ENCODE measurements at regions not wholly inside any gene's neighbourhood (a gene's known extent, or its start where the extent isn't known, plus 50 kb on each side); places are given as distances from the start of the nearest gene placed in this dataset.

DNA sequence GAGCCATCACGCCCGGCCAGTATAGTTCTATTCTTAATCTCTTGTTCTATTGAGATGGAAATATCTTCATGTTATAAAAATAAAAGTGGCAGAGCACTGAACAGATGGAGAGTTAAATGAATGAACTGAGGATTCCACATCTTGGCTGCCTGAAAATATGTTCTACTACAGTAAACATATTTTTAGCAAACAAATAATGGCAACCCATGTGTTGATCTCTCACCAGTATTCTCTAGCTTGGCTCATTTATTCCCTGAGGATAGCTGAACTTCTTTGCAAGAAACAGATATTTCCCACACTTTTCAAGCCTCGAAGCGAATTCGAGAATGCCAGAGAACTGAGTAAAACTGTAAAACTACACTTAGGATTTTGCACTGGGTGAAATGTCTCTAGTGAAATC, 58.9 kb downstream of the DIRAS3 start:
- TF ChIP-seq SPI1 (IDR thresholded peaks at IDR 0.05; ENCODE audit: borderline replicate concordance, low read depth) (no peak), POLR2AphosphoS5 (IDR thresholded peaks at IDR 0.05; ENCODE audit: low read depth) (no peak), GABPA (IDR thresholded peaks at IDR 0.05; ENCODE audit: low read depth) (no peak)
- TF ChIP-seq, protein P1, sequence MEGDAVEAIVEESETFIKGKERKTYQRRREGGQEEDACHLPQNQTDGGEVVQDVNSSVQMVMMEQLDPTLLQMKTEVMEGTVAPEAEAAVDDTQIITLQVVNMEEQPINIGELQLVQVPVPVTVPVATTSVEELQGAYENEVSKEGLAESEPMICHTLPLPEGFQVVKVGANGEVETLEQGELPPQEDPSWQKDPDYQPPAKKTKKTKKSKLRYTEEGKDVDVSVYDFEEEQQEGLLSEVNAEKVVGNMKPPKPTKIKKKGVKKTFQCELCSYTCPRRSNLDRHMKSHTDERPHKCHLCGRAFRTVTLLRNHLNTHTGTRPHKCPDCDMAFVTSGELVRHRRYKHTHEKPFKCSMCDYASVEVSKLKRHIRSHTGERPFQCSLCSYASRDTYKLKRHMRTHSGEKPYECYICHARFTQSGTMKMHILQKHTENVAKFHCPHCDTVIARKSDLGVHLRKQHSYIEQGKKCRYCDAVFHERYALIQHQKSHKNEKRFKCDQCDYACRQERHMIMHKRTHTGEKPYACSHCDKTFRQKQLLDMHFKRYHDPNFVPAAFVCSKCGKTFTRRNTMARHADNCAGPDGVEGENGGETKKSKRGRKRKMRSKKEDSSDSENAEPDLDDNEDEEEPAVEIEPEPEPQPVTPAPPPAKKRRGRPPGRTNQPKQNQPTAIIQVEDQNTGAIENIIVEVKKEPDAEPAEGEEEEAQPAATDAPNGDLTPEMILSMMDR (IDR thresholded peaks at IDR 0.05; ENCODE audit: insufficient read depth, low read length) = no peak
- H3K27me3 ChIP-seq (ENCODE audit: insufficient read depth, poor library complexity, severe bottlenecking) = no peaks in the 10 kb centered on the region
- H3K4me3 ChIP-seq (replicated peaks; ENCODE audit: insufficient read depth, low read length) = no peak overlapping the region
- no peak overlapping the region for H3K27ac ChIP-seq (replicated peaks)
- no peak for DNase-seq (ENCODE audit: low read depth in 1 of 2, low spot score in 1 of 2)

DNA sequence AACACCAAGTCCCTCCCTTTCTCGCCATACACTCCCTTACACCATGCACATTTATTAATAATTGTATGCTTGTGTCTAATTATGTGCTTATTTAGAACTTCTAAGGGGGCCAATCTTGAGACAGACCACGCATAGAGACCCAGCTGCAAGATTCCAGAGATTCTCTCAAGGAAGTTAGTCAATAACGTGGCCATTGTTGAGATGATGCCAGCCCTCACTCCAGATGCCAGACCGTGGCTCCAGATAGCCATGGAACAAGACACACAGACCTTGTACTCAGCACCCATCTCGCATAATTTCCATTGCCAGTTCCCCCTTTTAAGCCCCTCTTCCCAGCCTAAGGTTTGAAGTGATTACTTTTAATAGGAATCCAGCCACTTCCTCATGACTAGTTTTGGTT, 62.4 kb downstream of the DIRAS3 start:
- Histone ChIP-seq H3K27me3 (ENCODE audit: insufficient read depth, poor library complexity, severe bottlenecking) (no peaks in the 10 kb centered on the region), H3K27ac (replicated peaks) (no peak overlapping the region), H3K4me3 (replicated peaks; ENCODE audit: insufficient read depth, low read length) (no peak overlapping the region)
- TF ChIP-seq POLR2AphosphoS5 (IDR thresholded peaks at IDR 0.05; ENCODE audit: low read depth) (no peak), SPI1 (IDR thresholded peaks at IDR 0.05; ENCODE audit: borderline replicate concordance, low read depth) (no peak), GABPA (IDR thresholded peaks at IDR 0.05; ENCODE audit: low read depth) (no peak)
- TF ChIP-seq, protein P2, sequence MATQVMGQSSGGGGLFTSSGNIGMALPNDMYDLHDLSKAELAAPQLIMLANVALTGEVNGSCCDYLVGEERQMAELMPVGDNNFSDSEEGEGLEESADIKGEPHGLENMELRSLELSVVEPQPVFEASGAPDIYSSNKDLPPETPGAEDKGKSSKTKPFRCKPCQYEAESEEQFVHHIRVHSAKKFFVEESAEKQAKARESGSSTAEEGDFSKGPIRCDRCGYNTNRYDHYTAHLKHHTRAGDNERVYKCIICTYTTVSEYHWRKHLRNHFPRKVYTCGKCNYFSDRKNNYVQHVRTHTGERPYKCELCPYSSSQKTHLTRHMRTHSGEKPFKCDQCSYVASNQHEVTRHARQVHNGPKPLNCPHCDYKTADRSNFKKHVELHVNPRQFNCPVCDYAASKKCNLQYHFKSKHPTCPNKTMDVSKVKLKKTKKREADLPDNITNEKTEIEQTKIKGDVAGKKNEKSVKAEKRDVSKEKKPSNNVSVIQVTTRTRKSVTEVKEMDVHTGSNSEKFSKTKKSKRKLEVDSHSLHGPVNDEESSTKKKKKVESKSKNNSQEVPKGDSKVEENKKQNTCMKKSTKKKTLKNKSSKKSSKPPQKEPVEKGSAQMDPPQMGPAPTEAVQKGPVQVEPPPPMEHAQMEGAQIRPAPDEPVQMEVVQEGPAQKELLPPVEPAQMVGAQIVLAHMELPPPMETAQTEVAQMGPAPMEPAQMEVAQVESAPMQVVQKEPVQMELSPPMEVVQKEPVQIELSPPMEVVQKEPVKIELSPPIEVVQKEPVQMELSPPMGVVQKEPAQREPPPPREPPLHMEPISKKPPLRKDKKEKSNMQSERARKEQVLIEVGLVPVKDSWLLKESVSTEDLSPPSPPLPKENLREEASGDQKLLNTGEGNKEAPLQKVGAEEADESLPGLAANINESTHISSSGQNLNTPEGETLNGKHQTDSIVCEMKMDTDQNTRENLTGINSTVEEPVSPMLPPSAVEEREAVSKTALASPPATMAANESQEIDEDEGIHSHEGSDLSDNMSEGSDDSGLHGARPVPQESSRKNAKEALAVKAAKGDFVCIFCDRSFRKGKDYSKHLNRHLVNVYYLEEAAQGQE (IDR thresholded peaks at IDR 0.05; ENCODE audit: insufficient replicate concordance, low read depth) = no peak
- TF ChIP-seq, protein P1 (IDR thresholded peaks at IDR 0.05; ENCODE audit: insufficient read depth, low read length) = no peak
- DNase-seq (ENCODE audit: low read depth in 1 of 2, low spot score in 1 of 2) = no peak

DNA sequence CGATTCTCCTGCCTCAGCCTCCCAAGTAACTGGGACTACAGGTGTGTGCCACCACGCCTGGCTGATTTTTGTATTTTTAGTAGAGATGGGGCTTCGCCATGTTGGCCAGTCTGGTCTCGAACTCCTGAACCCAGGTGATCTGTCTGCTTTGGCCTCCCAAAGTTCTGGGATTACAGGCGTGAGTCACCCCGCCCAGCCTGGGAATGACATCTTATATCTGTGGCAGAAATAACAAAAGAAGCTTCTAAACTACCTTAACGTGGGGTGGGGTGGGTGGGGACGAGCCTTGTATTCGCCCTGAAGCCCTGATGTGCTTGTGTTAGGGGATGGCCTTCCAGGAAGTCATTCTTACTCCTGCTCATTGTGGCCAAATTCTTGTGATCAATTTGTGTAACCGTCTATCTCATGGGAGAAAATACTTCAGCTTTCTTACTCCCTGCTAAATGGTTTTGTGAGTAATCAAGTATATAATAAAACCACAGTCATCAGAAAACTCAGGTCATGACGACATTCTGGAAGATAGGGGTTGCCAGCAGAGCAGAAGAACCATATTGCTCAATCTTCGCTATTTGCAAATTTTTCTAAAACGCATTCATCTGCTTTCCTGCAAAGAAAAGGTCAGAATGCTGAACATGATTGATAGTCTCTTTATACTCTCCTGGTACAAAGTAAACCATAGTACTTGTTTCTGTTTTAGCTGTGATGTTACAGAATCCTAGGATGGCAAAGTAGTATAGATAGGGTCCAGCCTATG, 63.2 kb downstream of the DIRAS3 start:
- Histone ChIP-seq H3K27me3 (ENCODE audit: insufficient read depth, poor library complexity, severe bottlenecking) (no peaks in the 10 kb centered on the region), H3K4me3 (replicated peaks; ENCODE audit: insufficient read depth, low read length) (no peak overlapping the region), H3K27ac (replicated peaks) (no peak overlapping the region)
- no peak for DNase-seq (ENCODE audit: low read depth in 1 of 2, low spot score in 1 of 2)
- TF ChIP-seq, protein P1 (IDR thresholded peaks at IDR 0.05; ENCODE audit: insufficient read depth, low read length) = no peak
- no peak for TF ChIP-seq GABPA (IDR thresholded peaks at IDR 0.05; ENCODE audit: low read depth)
- TF ChIP-seq POLR2AphosphoS5 (IDR thresholded peaks at IDR 0.05; ENCODE audit: low read depth) = no peak
- TF ChIP-seq SPI1 (IDR thresholded peaks at IDR 0.05; ENCODE audit: borderline replicate concordance, low read depth) = no peak
- TF ChIP-seq, protein P2 (IDR thresholded peaks at IDR 0.05; ENCODE audit: insufficient replicate concordance, low read depth) = no peak
